OCI-LY3 (cell line): ENCODE measurements at regions not wholly inside any gene's neighbourhood (a gene's known extent, or its start where the extent isn't known, plus 50 kb on each side); places are given as distances from the start of the nearest gene placed in this dataset.

ENCODE experiments used
- H2AFZ ChIP-seq: fragments of 200-600, 300-600 bp; shearing (Covaris generic); 2 replicates; pipeline ENCODE4 v1.6.0; 2014; ENCODE audit warnings: antibody characterized with exemption, low read depth, low read length
- H3K27ac ChIP-seq: fragments of 200-600, 300-600 bp; sonication (generic); 2 replicates; pipeline ENCODE4 v1.5.1; 2014; ENCODE audit warnings: mild to moderate bottlenecking, low read length, moderate library complexity, mixed read lengths
- H3K27me3 ChIP-seq: fragments of 200-600, 300-600 bp; sonication (generic); 2 replicates; pipeline ENCODE4 v1.6.1; 2014; ENCODE audit warnings: low read depth, low read length, mixed read lengths
- H3K36me3 ChIP-seq: fragments of 200-600, 300-600 bp; sonication (generic); replicated peaks from 2 replicates; pipeline ENCODE3; 2014; ENCODE audit warnings: low read depth, low read length, mixed read lengths
- H3K4me1 ChIP-seq: fragments of 300-600, 200-600 bp; sonication (generic); 2 replicates; pipeline ENCODE4 v1.6.1; 2014; ENCODE audit warnings: low read length, mixed read lengths
- H3K4me2 ChIP-seq: fragments of 200-600, 300-600 bp; sonication (generic); 2 replicates; pipeline ENCODE4 v1.6.1; 2014; ENCODE audit warnings: low read length, mixed read lengths
- H3K4me3 ChIP-seq: fragments of 300-600, 200-600 bp; sonication (generic); 2 replicates; pipeline ENCODE4 v1.5.1; 2014; ENCODE audit warnings: antibody characterized with exemption, mild to moderate bottlenecking, low read length, moderate library complexity
- H3K79me2 ChIP-seq: fragments of 300-600, 200-600 bp; shearing (Covaris generic); 2 replicates; pipeline ENCODE4 v1.6.1; 2014; ENCODE audit warnings: mild to moderate bottlenecking, low read length, mixed read lengths
- H3K9ac ChIP-seq: fragments of 300-600, 200-600 bp; shearing (Covaris generic); 2 replicates; pipeline ENCODE4 v1.6.0; 2014; ENCODE audit warnings: mild to moderate bottlenecking, low read length, moderate library complexity
- H3K9me3 ChIP-seq: fragments of 200-600, 300-600 bp; shearing (Covaris generic); 2 replicates; pipeline ENCODE4 v1.6.1; 2014; ENCODE audit warnings: low read length, mixed read lengths; ENCODE audit not compliant: insufficient read depth
- H4K20me1 ChIP-seq: fragments of 200-600, 300-600 bp; sonication (generic); 2 replicates; pipeline ENCODE4 v1.6.1; 2016; ENCODE audit warnings: low read length, mixed read lengths; ENCODE audit not compliant: insufficient read depth
- EZH2phosphoT487 ChIP-seq: fragments of 200-600 bp; shearing (Covaris generic); IDR thresholded peaks from 2 replicates; pipeline ENCODE4 v1.6.1; 2018; ENCODE audit warnings: antibody characterized with exemption, mixed run types, low read depth
- TF ChIP-seq, protein P1 (sequence below): fragments of 200-600, 300-600 bp; sonication (generic); IDR thresholded peaks from 2 replicates; pipeline ENCODE4 v1.5.1; 2014; ENCODE audit warnings: antibody characterized with exemption, low read length, low read depth

GRCh38 chr9:82593501-82593900 is 469.4 kb downstream of the RASEF start:
- Histone ChIP-seq H3K4me1 (no peaks in the 10 kb centered on the region), H3K9me3 (no peaks in the 10 kb centered on the region), H3K36me3 (no peaks in the 10 kb centered on the region), H3K4me2 (no peak overlapping the region), H4K20me1 (no peaks in the 10 kb centered on the region), H3K27me3 (no peaks in the 10 kb centered on the region), H3K79me2 (no peaks in the 10 kb centered on the region), H3K27ac (no peak overlapping the region), H3K4me3 (no peak overlapping the region), H3K9ac (no peak overlapping the region), H2AFZ (no peak overlapping the region)
- TF ChIP-seq, protein P1, sequence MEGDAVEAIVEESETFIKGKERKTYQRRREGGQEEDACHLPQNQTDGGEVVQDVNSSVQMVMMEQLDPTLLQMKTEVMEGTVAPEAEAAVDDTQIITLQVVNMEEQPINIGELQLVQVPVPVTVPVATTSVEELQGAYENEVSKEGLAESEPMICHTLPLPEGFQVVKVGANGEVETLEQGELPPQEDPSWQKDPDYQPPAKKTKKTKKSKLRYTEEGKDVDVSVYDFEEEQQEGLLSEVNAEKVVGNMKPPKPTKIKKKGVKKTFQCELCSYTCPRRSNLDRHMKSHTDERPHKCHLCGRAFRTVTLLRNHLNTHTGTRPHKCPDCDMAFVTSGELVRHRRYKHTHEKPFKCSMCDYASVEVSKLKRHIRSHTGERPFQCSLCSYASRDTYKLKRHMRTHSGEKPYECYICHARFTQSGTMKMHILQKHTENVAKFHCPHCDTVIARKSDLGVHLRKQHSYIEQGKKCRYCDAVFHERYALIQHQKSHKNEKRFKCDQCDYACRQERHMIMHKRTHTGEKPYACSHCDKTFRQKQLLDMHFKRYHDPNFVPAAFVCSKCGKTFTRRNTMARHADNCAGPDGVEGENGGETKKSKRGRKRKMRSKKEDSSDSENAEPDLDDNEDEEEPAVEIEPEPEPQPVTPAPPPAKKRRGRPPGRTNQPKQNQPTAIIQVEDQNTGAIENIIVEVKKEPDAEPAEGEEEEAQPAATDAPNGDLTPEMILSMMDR = no peak
- TF ChIP-seq EZH2phosphoT487 = no peak

DNA sequence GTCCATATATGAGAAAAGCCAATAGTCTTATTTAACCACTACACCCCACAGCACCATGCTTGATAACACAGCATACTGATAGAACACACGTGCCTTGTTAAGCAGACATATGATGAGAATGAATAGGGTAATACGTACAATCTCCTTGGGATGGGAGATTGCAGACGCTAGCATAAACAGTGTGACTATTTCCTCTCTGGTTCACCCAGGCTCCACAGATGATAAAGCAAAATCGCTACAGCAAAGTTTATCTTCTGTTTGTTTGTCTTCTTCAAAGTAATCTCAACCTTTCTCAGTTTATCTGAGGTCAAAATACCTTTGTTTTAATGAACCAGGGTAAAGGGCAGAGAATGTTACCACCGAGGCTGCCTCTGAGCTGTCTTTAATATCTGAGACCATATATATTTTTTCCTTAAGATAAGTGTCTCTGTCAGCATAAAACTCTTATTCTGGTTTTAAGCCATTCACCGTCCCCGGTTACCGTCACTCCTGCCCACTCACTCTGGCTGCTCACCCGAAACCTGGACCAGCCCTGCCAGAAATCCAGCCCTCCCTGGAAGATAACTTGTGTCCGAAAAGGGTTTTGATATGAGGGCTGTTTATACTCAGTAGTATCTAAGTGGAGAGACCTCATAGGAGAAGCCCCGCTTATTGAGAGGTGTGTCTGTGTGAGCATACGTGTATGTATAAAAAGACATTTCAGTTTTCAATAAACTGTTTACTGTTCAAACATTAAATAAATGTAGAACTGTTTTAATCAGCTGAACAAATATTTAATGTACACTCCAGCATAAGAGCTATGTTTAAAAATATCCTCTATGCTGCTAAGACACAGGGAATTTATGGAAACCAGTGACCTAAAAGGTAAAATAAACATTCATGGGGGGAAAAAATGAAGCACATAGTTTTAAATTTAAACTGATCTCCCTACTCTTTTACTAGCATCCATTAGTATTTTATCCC is 465.4 kb downstream of the RASEF start:
- Histone ChIP-seq H3K27me3 (no peaks in the 10 kb centered on the region), H3K79me2 (no peaks in the 10 kb centered on the region), H2AFZ (no peak overlapping the region), H3K36me3 (no peaks in the 10 kb centered on the region), H3K4me3 (no peak overlapping the region), H3K4me2 (no peak overlapping the region), H3K4me1 (peaks cover 17% of the 10 kb centered on the region), H3K9ac (no peak overlapping the region), H4K20me1 (no peaks in the 10 kb centered on the region), H3K9me3 (no peaks in the 10 kb centered on the region), H3K27ac (no peak overlapping the region)
- TF ChIP-seq, protein P1 = no peak
- TF ChIP-seq EZH2phosphoT487 = no peak

DNA sequence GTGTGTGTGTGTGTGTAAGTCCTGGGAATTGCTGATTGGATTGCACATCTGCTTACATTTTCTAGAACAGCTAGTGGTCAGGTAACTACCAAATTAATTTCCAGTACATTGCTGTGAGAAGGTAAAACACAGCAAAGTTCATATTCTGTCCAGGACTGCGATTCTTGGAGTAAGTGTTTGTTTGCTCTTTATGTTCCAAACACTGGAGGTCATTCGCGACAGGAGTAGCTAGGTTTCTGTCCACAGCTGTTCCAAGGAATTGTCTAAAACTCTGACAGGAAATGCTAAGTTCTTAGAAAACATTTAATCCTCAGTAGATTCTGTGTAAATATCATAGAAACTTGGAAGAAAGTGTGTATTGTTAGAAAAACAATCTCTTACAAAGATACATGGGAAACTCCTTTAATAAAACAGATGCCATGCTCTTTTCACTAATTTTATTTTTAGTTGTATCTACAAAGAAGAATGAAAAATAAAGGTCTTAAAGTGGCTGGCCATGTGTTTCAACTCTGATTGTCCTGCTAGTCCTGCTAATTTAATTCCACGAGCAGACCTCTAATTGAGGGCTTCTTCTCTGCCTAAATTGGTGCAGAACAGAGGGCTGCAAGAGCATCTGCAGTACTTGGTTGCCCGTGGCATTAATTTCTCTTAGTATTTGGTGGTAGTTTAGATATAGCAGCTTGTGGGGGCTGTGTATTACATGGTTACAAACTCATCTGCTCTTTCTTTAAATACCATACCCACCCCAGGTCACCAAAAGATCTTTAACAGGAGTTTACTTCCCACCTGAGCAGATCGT is 464.5 kb downstream of the RASEF start:
- H3K4me1 ChIP-seq = peaks cover 17% of the 10 kb centered on the region
- H3K79me2 ChIP-seq = no peaks in the 10 kb centered on the region
- H3K9ac ChIP-seq = no peak overlapping the region
- H3K9me3 ChIP-seq = no peaks in the 10 kb centered on the region
- H3K4me2 ChIP-seq = peak overlapping the region; percentile 35; the same call in 1 of the 2 replicates
- TF ChIP-seq, protein P1 = no peak
- no peak for TF ChIP-seq EZH2phosphoT487
- H3K4me3 ChIP-seq = no peak overlapping the region
- no peak overlapping the region for H3K27ac ChIP-seq
- no peaks in the 10 kb centered on the region for H4K20me1 ChIP-seq
- H3K36me3 ChIP-seq = no peaks in the 10 kb centered on the region
- H3K27me3 ChIP-seq = no peaks in the 10 kb centered on the region
- H2AFZ ChIP-seq = no peak overlapping the region
